Hepatocyte (in vitro differentiated cells): ENCODE measurements at regions not wholly inside any gene's neighbourhood (a gene's known extent, or its start where the extent isn't known, plus 50 kb on each side); places are given as distances from the start of the nearest gene placed in this dataset.

Source experiments
- CTCF ChIP-seq: fragments of 200-600 bp; sonication (generic); IDR thresholded peaks from 2 replicates; pipeline ENCODE4 v1.5.1; 2016; ENCODE audit warnings: antibody characterized with exemption, mild to moderate bottlenecking; ENCODE audit not compliant: poor library complexity
- EZH2phosphoT487 ChIP-seq: fragments of 200-600 bp; sonication (generic); IDR thresholded peaks from one replicate; pipeline ENCODE4 v1.6.1; 2018; ENCODE audit warnings: antibody characterized with exemption, mild to moderate bottlenecking, low read depth, moderate library complexity; ENCODE audit not compliant: unreplicated experiment, severe bottlenecking

DNA sequence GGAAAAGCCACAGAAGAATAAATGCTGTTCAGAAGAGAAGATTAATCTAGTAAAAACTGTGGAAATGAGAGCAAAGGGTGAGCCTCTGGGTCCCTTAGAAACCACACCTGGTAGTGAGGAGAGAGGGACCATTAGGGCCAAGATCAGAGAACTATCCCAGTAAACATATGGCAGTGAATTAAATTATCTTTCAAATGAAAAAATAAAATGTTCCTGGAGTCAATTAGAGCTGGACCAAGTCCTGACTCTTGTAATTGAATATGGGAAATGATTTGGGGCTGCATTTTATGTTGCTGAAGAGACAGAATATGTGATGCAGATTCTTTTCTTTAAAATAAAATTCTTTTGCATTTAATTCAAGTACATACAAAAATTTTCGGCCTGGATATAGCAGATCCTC is 62.2 kb upstream of the PAX3 start:
- TF ChIP-seq CTCF, result no peak
- TF ChIP-seq EZH2phosphoT487, result no peak
